Fibroblast of upper back skin (primary cell): ENCODE measurements at regions not wholly inside any gene's neighbourhood (a gene's known extent, or its start where the extent isn't known, plus 50 kb on each side); places are given as distances from the start of the nearest gene placed in this dataset.
"Not testable (repeated sequence)": the region's sequence is repeated elsewhere in the genome, so short reads cannot be mapped to it uniquely, and the experiment has no call there.

Experiments
- DNase-seq: peaks from one replicate; pipeline ENCODE4 v3.0.0-alpha.2; 2013

- no peak for DNase-seq
Observed at GRCh38 chr10:9081961-9082360, 1027.5 kb downstream of the GATA3 start.

DNA sequence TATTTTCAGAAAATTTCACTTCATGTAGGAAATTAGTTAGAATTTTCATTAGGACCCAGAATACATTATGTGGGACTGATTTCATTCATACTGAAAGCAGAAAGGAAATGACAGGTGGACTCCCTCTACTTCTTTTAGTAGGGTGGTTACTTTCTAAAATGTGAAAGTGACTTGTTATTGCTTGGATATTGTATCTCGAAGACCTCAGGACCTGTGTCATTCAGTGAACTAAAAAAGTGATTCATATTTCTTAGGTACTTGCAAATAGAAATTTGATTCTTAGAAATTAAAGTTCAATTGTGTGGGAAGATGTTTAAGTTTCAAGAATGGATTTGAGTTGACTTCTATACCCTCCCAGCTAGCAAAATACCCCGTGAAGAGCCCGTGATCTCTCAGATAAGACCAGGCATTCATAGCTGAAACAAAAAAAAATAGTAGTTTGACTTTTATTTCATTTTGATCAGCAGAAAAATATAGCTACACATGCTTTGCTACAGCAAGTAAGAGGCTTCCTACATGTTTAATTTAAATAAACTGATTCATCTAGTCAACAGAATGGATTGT is 1037.1 kb downstream of the GATA3 start:
- no peak for DNase-seq

- no peak for DNase-seq
Observed at GRCh38 chr10:9096288-9096687, 1041.8 kb downstream of the GATA3 start.

DNA sequence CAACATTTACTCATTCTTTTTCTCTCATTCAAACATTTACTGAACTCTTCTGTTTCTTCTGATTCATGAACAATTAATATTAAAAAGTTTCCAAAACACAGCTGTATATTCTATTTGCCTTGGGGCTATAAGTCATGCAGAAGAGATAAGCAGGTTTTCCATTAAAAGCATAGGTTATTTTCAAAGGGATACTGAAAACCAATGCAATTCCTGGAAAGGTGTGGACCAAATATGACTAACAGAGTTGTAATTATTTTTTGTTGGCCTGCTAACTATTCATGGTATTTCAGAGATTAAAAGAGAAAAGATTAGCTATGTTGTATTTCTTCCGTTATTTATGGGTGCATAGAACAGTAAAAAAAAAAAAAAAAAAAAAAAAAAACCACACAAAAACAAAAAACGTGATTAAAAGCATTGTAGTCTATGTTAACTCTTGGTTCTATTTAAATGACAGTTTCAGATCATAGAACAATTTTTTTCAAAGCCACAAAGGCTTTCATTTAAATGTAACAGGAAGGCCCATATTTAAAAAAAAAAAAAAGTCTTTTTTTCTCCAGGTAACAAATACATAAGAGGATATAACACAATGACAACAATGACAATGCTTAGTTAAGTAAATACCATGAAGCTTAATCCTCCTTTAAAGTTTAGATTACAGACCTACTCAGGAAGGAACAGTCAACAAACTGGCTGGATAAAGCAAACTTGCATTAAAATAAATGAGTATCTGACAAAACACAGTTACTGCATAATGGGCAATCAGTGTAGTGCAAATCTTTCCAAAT is 1042.9 kb downstream of the GATA3 start:
- no peak for DNase-seq

- no peak for DNase-seq
Observed at GRCh38 chr10:9097991-9098306, 1043.5 kb downstream of the GATA3 start.

DNA sequence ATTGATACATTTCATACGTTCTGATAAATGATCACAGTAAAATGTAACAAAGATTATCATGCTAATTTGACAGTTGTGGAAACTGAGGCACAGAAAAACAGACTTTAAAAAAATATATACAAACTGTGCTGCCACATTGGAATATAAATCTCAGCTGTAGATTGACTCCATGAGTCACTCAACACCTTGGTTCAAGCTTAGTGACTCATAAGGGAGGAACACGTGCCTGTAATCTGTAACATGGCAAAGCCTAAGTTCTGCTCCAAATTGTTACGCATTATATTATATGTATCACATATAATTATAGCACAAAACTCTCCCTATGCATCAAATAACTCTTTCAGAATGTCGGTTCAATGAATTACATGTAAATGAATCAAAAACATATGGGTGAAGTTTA is 1047.5 kb downstream of the GATA3 start:
- DNase-seq = no peak

GRCh38 chr10:9103301-9103700 is 1048.8 kb downstream of the GATA3 start:
- DNase-seq = no peak

GRCh38 chr10:9111976-9112375 is 1057.5 kb downstream of the GATA3 start:
- DNase-seq = no peak

GRCh38 chr10:9126728-9127127 is 1072.2 kb downstream of the GATA3 start:
- DNase-seq = no peak

- no peak for DNase-seq
Observed at GRCh38 chr10:9137368-9137767, 1082.9 kb downstream of the GATA3 start.

DNA sequence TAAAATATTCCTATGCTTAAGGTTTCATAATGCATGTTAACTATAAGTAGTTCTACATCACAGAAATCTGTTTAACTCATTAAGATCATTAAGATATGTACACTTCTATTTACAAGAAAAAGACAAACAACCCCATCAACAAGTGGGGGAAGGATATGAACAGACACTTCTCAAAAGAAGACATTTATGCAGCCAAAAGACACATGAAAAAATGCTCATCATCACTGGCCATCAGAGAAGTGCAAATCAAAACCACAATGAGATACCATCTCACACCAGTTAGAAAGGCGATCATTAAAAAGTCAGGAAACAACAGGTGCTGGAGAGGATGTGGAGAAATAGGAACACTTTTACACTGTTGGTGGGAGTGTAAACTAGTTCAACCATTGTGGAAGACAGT is 1084.3 kb downstream of the GATA3 start:
- not testable (repeated sequence) for DNase-seq

- no peak for DNase-seq
Observed at GRCh38 chr10:9140373-9140772, 1085.9 kb downstream of the GATA3 start.

- no peak for DNase-seq
Observed at GRCh38 chr10:9147475-9147874, 1093.0 kb downstream of the GATA3 start.

GRCh38 chr10:9149134-9149533 is 1094.6 kb downstream of the GATA3 start:
- no peak for DNase-seq

- DNase-seq = not testable (repeated sequence)
Observed at GRCh38 chr10:9153057-9153456, 1098.6 kb downstream of the GATA3 start.

- DNase-seq = no peak
Observed at GRCh38 chr10:9157656-9158055, 1103.2 kb downstream of the GATA3 start.

DNA sequence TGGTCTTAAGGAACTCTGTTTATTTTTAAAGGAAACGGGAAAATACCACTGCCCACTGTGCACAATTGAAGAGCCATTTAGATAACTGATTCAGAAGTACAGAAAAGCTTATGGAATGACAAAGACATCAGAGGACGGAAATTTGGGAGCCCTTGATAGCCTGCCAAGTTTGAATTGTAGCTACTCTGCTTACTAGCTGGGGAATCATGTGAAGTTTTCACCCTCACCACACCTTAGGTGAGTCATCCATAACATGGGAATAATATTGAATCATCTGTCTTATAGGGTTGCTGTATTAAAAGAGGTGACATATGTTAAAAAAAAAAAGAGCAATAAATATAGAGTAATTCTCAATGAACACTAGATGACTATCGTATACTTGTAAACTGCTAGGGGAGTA is 1104.2 kb downstream of the GATA3 start:
- no peak for DNase-seq

DNA sequence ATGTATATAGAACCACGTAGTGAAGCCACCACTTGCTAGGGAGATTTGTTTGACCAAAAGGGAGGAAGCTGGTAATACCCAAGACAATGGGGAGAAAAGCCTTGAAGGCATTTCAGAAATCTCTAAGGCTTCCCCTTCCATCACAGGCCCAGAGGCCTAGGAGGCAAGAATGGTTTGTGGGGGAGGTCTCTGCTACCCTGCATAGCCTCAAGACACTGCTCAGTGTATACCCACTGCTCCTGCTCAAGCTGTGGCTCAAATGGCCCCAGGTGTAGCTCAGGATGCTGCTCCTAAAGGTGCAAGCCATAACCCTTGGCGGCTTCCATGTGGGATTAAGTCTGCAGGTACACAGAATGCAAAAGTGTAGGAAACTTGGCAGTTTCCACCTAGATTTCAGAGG is 1105.8 kb downstream of the GATA3 start:
- no peak for DNase-seq

DNA sequence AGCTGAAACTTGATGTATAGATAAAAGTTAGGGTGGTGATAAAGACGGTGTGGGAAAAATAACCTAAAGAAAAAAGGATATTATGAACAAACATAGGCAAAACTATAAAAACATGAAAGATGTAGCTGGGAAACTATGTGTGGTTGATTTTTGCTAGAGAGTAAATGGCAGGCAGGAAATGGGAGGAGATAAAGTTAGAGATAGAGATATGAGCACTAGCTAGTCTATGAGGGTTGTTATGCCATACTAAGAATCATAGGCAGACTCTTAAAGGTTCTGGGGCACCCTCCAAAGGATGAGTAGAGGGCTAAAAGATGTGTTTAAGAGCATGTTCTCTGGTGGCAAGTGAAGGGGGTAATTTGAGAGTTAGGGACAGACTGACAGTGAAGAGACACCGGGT is 1109.2 kb downstream of the GATA3 start:
- DNase-seq = no peak

GRCh38 chr10:9166770-9167169 is 1112.3 kb downstream of the GATA3 start:
- no peak for DNase-seq

DNA sequence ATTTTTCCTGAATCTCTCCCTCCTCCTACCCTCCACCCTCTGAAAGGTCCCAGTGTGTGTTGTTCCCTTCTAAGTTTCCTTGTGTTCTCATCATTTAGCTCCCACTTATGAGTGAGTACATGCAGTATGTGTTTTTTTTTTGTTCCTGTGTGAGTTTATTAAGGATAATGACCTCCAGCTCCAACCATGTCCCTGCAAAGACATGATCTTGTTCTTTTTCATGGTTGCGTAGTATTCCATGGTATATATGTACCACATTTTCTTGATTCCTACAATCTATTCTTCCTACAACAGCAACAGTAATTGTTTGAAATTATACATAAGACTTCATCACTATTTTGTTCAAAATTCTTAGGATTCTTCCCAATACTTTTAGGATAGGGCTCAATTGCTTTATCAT is 1117.8 kb downstream of the GATA3 start:
- no peak for DNase-seq

DNA sequence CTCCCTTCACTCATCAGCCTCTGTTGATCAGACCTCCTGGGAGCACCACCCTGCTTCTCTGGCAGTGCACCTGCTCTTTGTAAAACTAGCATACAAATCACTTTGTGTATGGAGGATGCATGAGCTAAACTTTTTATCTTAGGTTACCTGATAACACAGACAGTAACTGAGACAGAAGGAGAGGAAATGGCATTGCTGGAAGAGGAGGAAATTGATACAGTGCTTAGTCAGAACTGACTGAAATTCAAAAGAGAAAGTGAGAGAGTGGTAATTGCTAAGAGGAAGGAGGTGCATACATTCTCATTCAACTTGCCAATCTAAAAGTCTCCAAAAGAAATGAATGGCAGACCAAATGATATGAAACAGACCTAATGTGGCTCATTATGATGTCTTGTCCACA is 1120.7 kb downstream of the GATA3 start:
- DNase-seq = no peak

DNA sequence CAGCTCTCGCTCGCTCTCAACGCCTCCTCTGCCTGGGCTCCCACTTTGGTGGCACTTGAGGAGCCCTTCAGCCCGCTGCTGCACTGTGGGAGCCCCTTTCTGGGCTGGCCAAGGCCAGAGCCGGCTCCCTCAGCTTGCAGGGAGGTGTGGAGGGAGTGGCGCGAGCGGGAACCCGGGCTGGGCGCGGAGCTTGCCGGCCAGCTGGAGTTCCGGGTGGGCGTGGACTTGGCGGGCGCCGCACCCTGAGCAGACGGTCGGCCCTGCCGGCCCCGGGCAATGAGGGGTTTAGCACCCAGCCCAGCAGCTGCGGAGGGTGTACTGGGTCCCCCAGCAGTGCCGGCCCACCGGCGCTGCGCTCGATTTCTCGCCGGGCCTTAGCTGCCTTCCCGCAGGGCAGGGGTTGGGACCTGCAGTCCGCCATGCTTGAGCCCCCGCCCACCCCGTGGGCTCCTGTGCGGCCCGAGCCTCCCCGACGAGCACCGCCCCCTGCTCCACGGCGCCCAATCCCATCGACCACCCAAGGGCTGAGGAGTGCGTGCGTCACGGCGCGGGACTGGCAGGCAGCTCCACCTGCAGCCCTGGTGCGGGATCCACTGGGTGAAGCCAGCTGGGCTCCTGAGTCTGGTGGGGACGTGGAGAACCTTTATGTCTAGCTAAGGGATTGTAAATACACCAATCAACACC is 1128.9 kb downstream of the GATA3 start:
- not testable (repeated sequence) for DNase-seq

- no peak for DNase-seq
Observed at GRCh38 chr10:9188022-9188810, 1133.7 kb downstream of the GATA3 start.
